OCI-LY1 (cell line): ENCODE measurements at regions not wholly inside any gene's neighbourhood (a gene's known extent, or its start where the extent isn't known, plus 50 kb on each side); places are given as distances from the start of the nearest gene placed in this dataset.

Experiments used
- EZH2 ChIP-seq: fragments of 200-600 bp; sonication (generic), shearing (Covaris generic); IDR thresholded peaks from 2 replicates; pipeline ENCODE4 v1.8.0; 2017; ENCODE audit warnings: borderline replicate concordance, mixed run types, mild to moderate bottlenecking, antibody characterized with exemption, low read length, moderate library complexity, mixed read lengths
- TF ChIP-seq, protein P1 (sequence below): fragments of 200-600 bp; sonication (generic), shearing (Covaris generic); IDR thresholded peaks from 2 replicates; pipeline ENCODE4 v1.5.1; 2017; ENCODE audit warnings: mild to moderate bottlenecking, antibody characterized with exemption, low read length, moderate library complexity, mixed read lengths

DNA sequence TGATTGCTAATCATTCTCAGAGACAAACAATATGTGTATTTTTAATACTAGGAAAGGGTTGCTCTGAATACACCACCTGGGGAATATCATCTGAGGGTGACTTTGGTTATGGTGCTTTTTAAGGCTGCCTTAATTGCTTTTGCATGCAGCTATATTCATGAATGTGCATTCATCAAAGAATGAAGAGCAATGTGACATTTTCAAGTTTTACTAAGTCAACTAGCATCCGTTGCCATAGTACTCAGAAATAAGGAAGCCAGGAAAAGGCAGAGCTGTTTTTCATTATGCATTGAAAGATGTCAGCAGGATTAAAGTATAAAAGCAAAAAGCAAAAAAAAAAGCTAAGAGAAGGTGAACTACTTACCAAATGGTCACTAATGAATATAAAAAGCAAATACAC, 67.4 kb upstream of the PCDH18 start:
- TF ChIP-seq, protein P1, sequence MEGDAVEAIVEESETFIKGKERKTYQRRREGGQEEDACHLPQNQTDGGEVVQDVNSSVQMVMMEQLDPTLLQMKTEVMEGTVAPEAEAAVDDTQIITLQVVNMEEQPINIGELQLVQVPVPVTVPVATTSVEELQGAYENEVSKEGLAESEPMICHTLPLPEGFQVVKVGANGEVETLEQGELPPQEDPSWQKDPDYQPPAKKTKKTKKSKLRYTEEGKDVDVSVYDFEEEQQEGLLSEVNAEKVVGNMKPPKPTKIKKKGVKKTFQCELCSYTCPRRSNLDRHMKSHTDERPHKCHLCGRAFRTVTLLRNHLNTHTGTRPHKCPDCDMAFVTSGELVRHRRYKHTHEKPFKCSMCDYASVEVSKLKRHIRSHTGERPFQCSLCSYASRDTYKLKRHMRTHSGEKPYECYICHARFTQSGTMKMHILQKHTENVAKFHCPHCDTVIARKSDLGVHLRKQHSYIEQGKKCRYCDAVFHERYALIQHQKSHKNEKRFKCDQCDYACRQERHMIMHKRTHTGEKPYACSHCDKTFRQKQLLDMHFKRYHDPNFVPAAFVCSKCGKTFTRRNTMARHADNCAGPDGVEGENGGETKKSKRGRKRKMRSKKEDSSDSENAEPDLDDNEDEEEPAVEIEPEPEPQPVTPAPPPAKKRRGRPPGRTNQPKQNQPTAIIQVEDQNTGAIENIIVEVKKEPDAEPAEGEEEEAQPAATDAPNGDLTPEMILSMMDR = no peak
- TF ChIP-seq EZH2 = no peak
